NT2/D1 (cell line): ENCODE measurements at regions not wholly inside any gene's neighbourhood (a gene's known extent, or its start where the extent isn't known, plus 50 kb on each side); places are given as distances from the start of the nearest gene placed in this dataset.

Experiments
- SUZ12 ChIP-seq: IDR thresholded peaks from 2 replicates; pipeline ENCODE4 v1.6.1; 2011; ENCODE audit not compliant: insufficient read length, insufficient read depth; ENCODE audit errors: extremely low read depth
- YY1 ChIP-seq: IDR thresholded peaks from 2 replicates; pipeline ENCODE4 v1.6.1; 2011; ENCODE audit not compliant: insufficient read length, insufficient read depth
- ZNF274 ChIP-seq: IDR thresholded peaks from 2 replicates; pipeline ENCODE4 v1.6.1; 2011; ENCODE audit warnings: mild to moderate bottlenecking, low read depth, low read length

GRCh38 chr20:39646874-39647413, 684.8 kb downstream of the DHX35 start:
- TF ChIP-seq ZNF274 (no peak), YY1 (no peak), SUZ12 (no peak)
